ENCODE measurements at regions not wholly inside any gene's neighbourhood (a gene's known extent, or its start where the extent isn't known, plus 50 kb on each side); places are given as distances from the start of the nearest gene placed in this dataset.

GRCh38 chr17:59479141-59479540 is 86.3 kb upstream of the DHX40 start:
- Histone ChIP-seq H3K36me3 (ENCODE audit: insufficient read depth, low read length) (no peaks in the 10 kb centered on the region), H3K4me1 (ENCODE audit: control insufficient read depth, insufficient read depth, low read length) (no peaks in the 10 kb centered on the region), H3K4me3 (ENCODE audit: low read length) (no peak overlapping the region), H3K27me3 (ENCODE audit: control insufficient read depth, insufficient read depth, low read length) (peaks cover 6% of the 10 kb centered on the region), H3K9me3 (replicated peaks; ENCODE audit: low read length) (no peaks in the 10 kb centered on the region), H3K4me2 (ENCODE audit: low read length) (no peak overlapping the region), H3K9ac (ENCODE audit: low read depth, low read length) (no peak overlapping the region)

- Histone ChIP-seq H3K4me2 (ENCODE audit: low read length) (no peak overlapping the region), H3K27me3 (ENCODE audit: control insufficient read depth, insufficient read depth, low read length) (peaks cover 23% of the 10 kb centered on the region), H3K4me1 (ENCODE audit: control insufficient read depth, insufficient read depth, low read length) (no peaks in the 10 kb centered on the region), H3K4me3 (ENCODE audit: low read length) (no peak overlapping the region), H3K9me3 (replicated peaks; ENCODE audit: low read length) (no peaks in the 10 kb centered on the region), H3K9ac (ENCODE audit: low read depth, low read length) (no peak overlapping the region), H3K36me3 (ENCODE audit: insufficient read depth, low read length) (no peaks in the 10 kb centered on the region)
These were observed 81.5 kb upstream of the DHX40 start for GRCh38 chr17:59483860-59484259.

GRCh38 chr17:59485015-59485414 is 80.4 kb upstream of the DHX40 start:
- no peak overlapping the region for H3K9ac ChIP-seq (ENCODE audit: low read depth, low read length)
- no peaks in the 10 kb centered on the region for H3K9me3 ChIP-seq (replicated peaks; ENCODE audit: low read length)
- H3K4me3 ChIP-seq (ENCODE audit: low read length) = no peak overlapping the region
- H3K36me3 ChIP-seq (ENCODE audit: insufficient read depth, low read length) = no peaks in the 10 kb centered on the region
- H3K4me2 ChIP-seq (ENCODE audit: low read length) = no peak overlapping the region
- H3K4me1 ChIP-seq (ENCODE audit: control insufficient read depth, insufficient read depth, low read length) = no peaks in the 10 kb centered on the region
- H3K27me3 ChIP-seq (ENCODE audit: control insufficient read depth, insufficient read depth, low read length) = peaks cover 24% of the 10 kb centered on the region

GRCh38 chr17:59485946-59486345 is 79.5 kb upstream of the DHX40 start:
- Histone ChIP-seq H3K4me2 (ENCODE audit: low read length) (no peak overlapping the region), H3K27me3 (ENCODE audit: control insufficient read depth, insufficient read depth, low read length) (peaks cover 24% of the 10 kb centered on the region), H3K4me3 (ENCODE audit: low read length) (no peak overlapping the region), H3K9me3 (replicated peaks; ENCODE audit: low read length) (no peaks in the 10 kb centered on the region), H3K4me1 (ENCODE audit: control insufficient read depth, insufficient read depth, low read length) (no peaks in the 10 kb centered on the region), H3K9ac (ENCODE audit: low read depth, low read length) (no peak overlapping the region), H3K36me3 (ENCODE audit: insufficient read depth, low read length) (no peaks in the 10 kb centered on the region)

- no peaks in the 10 kb centered on the region for H3K9me3 ChIP-seq (replicated peaks; ENCODE audit: low read length)
- H3K9ac ChIP-seq (ENCODE audit: low read depth, low read length) = no peak overlapping the region
- H3K4me3 ChIP-seq (ENCODE audit: low read length) = no peak overlapping the region
- no peaks in the 10 kb centered on the region for H3K4me1 ChIP-seq (ENCODE audit: control insufficient read depth, insufficient read depth, low read length)
- peak overlapping the region; percentile 35 for H3K4me2 ChIP-seq (ENCODE audit: low read length)
- H3K27me3 ChIP-seq (ENCODE audit: control insufficient read depth, insufficient read depth, low read length) = peaks cover 27% of the 10 kb centered on the region
- no peaks in the 10 kb centered on the region for H3K36me3 ChIP-seq (ENCODE audit: insufficient read depth, low read length)
These were observed 78.1 kb upstream of the DHX40 start for GRCh38 chr17:59487161-59487873.

GRCh38 chr17:59488805-59489204 is 76.6 kb upstream of the DHX40 start:
- Histone ChIP-seq H3K4me1 (ENCODE audit: control insufficient read depth, insufficient read depth, low read length) (no peaks in the 10 kb centered on the region), H3K36me3 (ENCODE audit: insufficient read depth, low read length) (no peaks in the 10 kb centered on the region), H3K4me3 (ENCODE audit: low read length) (no peak overlapping the region), H3K27me3 (ENCODE audit: control insufficient read depth, insufficient read depth, low read length) (peaks cover 32% of the 10 kb centered on the region), H3K9me3 (replicated peaks; ENCODE audit: low read length) (no peaks in the 10 kb centered on the region), H3K9ac (ENCODE audit: low read depth, low read length) (no peak overlapping the region), H3K4me2 (ENCODE audit: low read length) (no peak overlapping the region)

- Histone ChIP-seq H3K9me3 (replicated peaks; ENCODE audit: low read length) (no peaks in the 10 kb centered on the region), H3K9ac (ENCODE audit: low read depth, low read length) (no peak overlapping the region), H3K4me1 (ENCODE audit: control insufficient read depth, insufficient read depth, low read length) (no peaks in the 10 kb centered on the region), H3K36me3 (ENCODE audit: insufficient read depth, low read length) (no peaks in the 10 kb centered on the region), H3K4me3 (ENCODE audit: low read length) (no peak overlapping the region), H3K27me3 (ENCODE audit: control insufficient read depth, insufficient read depth, low read length) (peaks cover 39% of the 10 kb centered on the region), H3K4me2 (ENCODE audit: low read length) (no peak overlapping the region)
These were observed 75.2 kb upstream of the DHX40 start for GRCh38 chr17:59490216-59490615.

- Histone ChIP-seq H3K9ac (ENCODE audit: low read depth, low read length) (no peak overlapping the region), H3K4me2 (ENCODE audit: low read length) (no peak overlapping the region), H3K27me3 (ENCODE audit: control insufficient read depth, insufficient read depth, low read length) (peaks cover 51% of the 10 kb centered on the region), H3K4me1 (ENCODE audit: control insufficient read depth, insufficient read depth, low read length) (no peaks in the 10 kb centered on the region), H3K9me3 (replicated peaks; ENCODE audit: low read length) (no peaks in the 10 kb centered on the region), H3K36me3 (ENCODE audit: insufficient read depth, low read length) (no peaks in the 10 kb centered on the region), H3K4me3 (ENCODE audit: low read length) (no peak overlapping the region)
These were observed 73.9 kb upstream of the DHX40 start for GRCh38 chr17:59491353-59492090.

GRCh38 chr17:59492091-59492451 is 73.3 kb upstream of the DHX40 start:
- H3K36me3 ChIP-seq (ENCODE audit: insufficient read depth, low read length) = no peaks in the 10 kb centered on the region
- peaks cover 52% of the 10 kb centered on the region for H3K27me3 ChIP-seq (ENCODE audit: control insufficient read depth, insufficient read depth, low read length)
- H3K4me3 ChIP-seq (ENCODE audit: low read length) = no peak overlapping the region
- no peaks in the 10 kb centered on the region for H3K9me3 ChIP-seq (replicated peaks; ENCODE audit: low read length)
- no peaks in the 10 kb centered on the region for H3K4me1 ChIP-seq (ENCODE audit: control insufficient read depth, insufficient read depth, low read length)
- no peak overlapping the region for H3K9ac ChIP-seq (ENCODE audit: low read depth, low read length)
- no peak overlapping the region for H3K4me2 ChIP-seq (ENCODE audit: low read length)

GRCh38 chr17:59493867-59494266 is 71.5 kb upstream of the DHX40 start:
- H3K4me1 ChIP-seq (ENCODE audit: control insufficient read depth, insufficient read depth, low read length) = no peaks in the 10 kb centered on the region
- H3K9me3 ChIP-seq (replicated peaks; ENCODE audit: low read length) = no peaks in the 10 kb centered on the region
- H3K9ac ChIP-seq (ENCODE audit: low read depth, low read length) = no peak overlapping the region
- no peak overlapping the region for H3K4me2 ChIP-seq (ENCODE audit: low read length)
- no peaks in the 10 kb centered on the region for H3K36me3 ChIP-seq (ENCODE audit: insufficient read depth, low read length)
- H3K27me3 ChIP-seq (ENCODE audit: control insufficient read depth, insufficient read depth, low read length) = peaks cover 35% of the 10 kb centered on the region
- no peak overlapping the region for H3K4me3 ChIP-seq (ENCODE audit: low read length)

- H3K4me2 ChIP-seq (ENCODE audit: low read length) = no peak overlapping the region
- H3K9me3 ChIP-seq (replicated peaks; ENCODE audit: low read length) = no peaks in the 10 kb centered on the region
- H3K27me3 ChIP-seq (ENCODE audit: control insufficient read depth, insufficient read depth, low read length) = peaks cover 33% of the 10 kb centered on the region
- no peak overlapping the region for H3K4me3 ChIP-seq (ENCODE audit: low read length)
- no peaks in the 10 kb centered on the region for H3K36me3 ChIP-seq (ENCODE audit: insufficient read depth, low read length)
- no peak overlapping the region for H3K9ac ChIP-seq (ENCODE audit: low read depth, low read length)
- H3K4me1 ChIP-seq (ENCODE audit: control insufficient read depth, insufficient read depth, low read length) = no peaks in the 10 kb centered on the region
These were observed 70.5 kb upstream of the DHX40 start for GRCh38 chr17:59494757-59495368.

All from skeletal muscle satellite cell (primary cell).